Choroid plexus epithelial cell (primary cell): ENCODE measurements at regions not wholly inside any gene's neighbourhood (a gene's known extent, or its start where the extent isn't known, plus 50 kb on each side); places are given as distances from the start of the nearest gene placed in this dataset.
"Not testable (repeated sequence)": the region's sequence is repeated elsewhere in the genome, so short reads cannot be mapped to it uniquely, and the experiment has no call there.

Experiments used
- DNase-seq: peaks from one replicate; pipeline ENCODE4 v3.0.0-alpha.2; 2010; ENCODE audit warnings: low read depth
- H3K4me3 ChIP-seq: 2 replicates; pipeline ENCODE4 v1.5.1; 2011; ENCODE audit warnings: low read depth, mild to moderate bottlenecking, control low read depth, low read length, moderate library complexity
- CTCF ChIP-seq: conservative IDR thresholded peaks from 2 replicates; pipeline ENCODE4 v1.5.1; 2011; ENCODE audit warnings: low read depth, mild to moderate bottlenecking, control low read depth, inconsistent platforms, low read length, moderate library complexity

DNA sequence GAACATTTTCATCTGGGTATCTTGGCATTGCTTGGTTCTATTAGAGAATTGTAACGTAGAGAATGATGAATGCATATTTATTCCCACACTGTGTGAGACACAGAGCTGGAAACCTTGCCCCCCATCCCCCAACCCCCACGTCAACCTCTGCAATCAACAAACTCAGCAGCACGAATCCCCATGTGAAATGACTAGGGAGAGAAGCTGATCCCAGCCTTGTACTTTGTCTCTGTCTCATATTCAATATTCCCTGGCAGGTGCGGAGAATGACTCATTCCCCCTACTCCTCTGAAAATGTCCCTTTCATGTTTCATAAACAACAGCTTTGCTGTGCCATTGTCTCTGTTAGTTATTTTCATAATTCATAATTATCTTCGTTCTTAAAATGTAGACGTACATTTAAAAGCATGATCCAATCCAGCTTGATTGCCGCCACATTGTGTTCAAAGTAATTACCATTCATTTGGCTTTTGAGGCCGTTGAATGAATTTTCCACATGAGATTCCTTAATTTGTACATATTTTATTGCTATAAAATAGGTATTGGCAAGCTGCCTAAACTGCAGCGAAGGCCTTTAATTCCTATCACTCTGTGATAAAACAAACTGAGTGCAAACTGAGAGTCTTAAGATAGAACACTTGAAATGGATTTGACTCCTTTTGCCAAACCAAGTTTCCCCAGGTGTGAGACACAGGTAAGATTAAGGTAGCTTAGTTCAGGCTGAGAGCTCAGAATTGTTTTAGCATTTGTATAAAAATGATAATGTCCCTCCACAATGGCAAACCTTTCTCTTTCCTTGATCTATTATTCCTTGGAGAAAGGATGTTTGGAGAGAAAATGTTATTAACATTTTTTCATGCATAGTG is 920.2 kb downstream of the TYW1 start:
- no peak overlapping the region for H3K4me3 ChIP-seq
- TF ChIP-seq CTCF: no peak
- no peak for DNase-seq

- no peak overlapping the region for H3K4me3 ChIP-seq
- DNase-seq: no peak
- TF ChIP-seq CTCF: no peak
Observed at GRCh38 chr7:67917437-67917755, 920.8 kb downstream of the TYW1 start.

- H3K4me3 ChIP-seq: no peak overlapping the region
- no peak for TF ChIP-seq CTCF
- DNase-seq: no peak
Observed at GRCh38 chr7:67918158-67918557, 921.5 kb downstream of the TYW1 start.

DNA sequence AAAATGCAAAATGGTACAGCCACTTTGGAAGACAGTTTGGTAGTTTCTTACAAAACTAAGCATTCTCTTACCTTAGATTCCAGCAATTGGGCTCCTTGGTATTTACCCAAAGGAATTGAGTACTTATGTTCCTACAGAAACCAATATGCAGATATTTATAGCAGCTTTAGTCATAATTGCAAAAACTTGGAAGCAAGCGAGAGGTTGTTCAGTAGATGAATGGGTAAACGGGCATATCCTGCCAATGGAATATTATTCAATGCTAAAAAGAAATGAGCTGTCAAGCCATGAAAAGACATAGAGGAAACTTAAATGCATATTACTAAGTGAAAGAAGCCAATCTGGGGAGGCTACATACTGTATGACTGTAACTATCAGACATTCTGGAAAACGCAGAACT is 926.7 kb downstream of the TYW1 start:
- TF ChIP-seq CTCF: no peak
- DNase-seq: no peak
- H3K4me3 ChIP-seq: no peak overlapping the region

GRCh38 chr7:67928141-67928540 is 931.5 kb downstream of the TYW1 start:
- DNase-seq: no peak
- no peak for TF ChIP-seq CTCF
- H3K4me3 ChIP-seq: no peak overlapping the region

DNA sequence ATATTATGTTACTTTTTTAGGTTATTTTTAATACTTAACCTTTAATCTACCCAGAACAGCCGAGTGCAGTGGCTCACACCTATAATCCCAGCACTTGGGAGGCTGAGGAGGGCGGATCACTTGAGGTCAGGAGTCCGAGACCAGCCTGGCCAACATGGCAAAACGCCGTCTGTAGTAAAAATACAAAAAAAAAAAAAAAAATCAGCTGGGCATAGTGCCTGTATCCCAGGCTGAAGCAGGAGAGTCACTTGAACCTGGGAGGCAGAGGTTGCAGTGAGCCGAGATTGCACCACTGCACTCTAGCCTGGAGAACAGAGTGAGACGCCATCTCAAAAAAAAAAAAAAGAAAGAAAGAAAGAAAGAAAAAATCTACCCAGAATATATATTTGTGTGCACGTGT is 939.8 kb downstream of the TYW1 start:
- not testable (repeated sequence) for DNase-seq, H3K4me3 ChIP-seq

- TF ChIP-seq CTCF: no peak
- no peak for DNase-seq
- no peak overlapping the region for H3K4me3 ChIP-seq
Observed at GRCh38 chr7:67940400-67940799, 943.8 kb downstream of the TYW1 start.
